HG03565 (cell line): ENCODE measurements at regions not wholly inside any gene's neighbourhood (a gene's known extent, or its start where the extent isn't known, plus 50 kb on each side); places are given as distances from the start of the nearest gene placed in this dataset.

Source experiments
- ATAC-seq: cut with Tn5 transposase; IDR thresholded peaks from one replicate; pipeline ENCODE4 v1.9.1; 2021; ENCODE audit warnings: mild to moderate bottlenecking, moderate library complexity; ENCODE audit not compliant: unreplicated experiment

GRCh38 chr6:126285871-126286365 is 54.0 kb upstream of the CENPW start:
- ATAC-seq = no peak
